Lower lobe of right lung (tissue), 2 donors: ENCODE measurements at regions not wholly inside any gene's neighbourhood (a gene's known extent, or its start where the extent isn't known, plus 50 kb on each side); places are given as distances from the start of the nearest gene placed in this dataset.

Experiments
- ATAC-seq, 2 donors: fragments of 200-7000 bp; cut with Tn5 transposase; one replicate each; pipeline ENCODE4 v1.9.1; 2020 to 2022; ENCODE audit warnings: mild to moderate bottlenecking in 2 of 2, moderate library complexity in 2 of 2
- DNase-seq: peaks from one replicate; pipeline ENCODE4 v3.0.0-alpha.2; 2020
- H3K27ac ChIP-seq: fragments of 200-600 bp; one replicate; pipeline ENCODE4 v1.8.0; 2022
- H3K27me3 ChIP-seq: fragments of 200-600 bp; one replicate; pipeline ENCODE4 v1.8.0; 2022; ENCODE audit warnings: low read depth
- H3K36me3 ChIP-seq: fragments of 200-600 bp; one replicate; pipeline ENCODE4 v1.8.0; 2022; ENCODE audit warnings: mild to moderate bottlenecking
- H3K4me1 ChIP-seq: fragments of 200-600 bp; one replicate; pipeline ENCODE4 v1.8.0; 2022
- H3K4me3 ChIP-seq: fragments of 200-600 bp; one replicate; pipeline ENCODE4 v1.8.0; 2022; ENCODE audit warnings: mild to moderate bottlenecking
- H3K9me3 ChIP-seq: fragments of 200-600 bp; one replicate; pipeline ENCODE4 v1.8.0; 2022
- CTCF ChIP-seq: fragments of 200-600 bp; IDR thresholded peaks from one replicate; pipeline ENCODE4 v1.8.0; 2022; ENCODE audit warnings: antibody characterized with exemption, mild to moderate bottlenecking
- intact Hi-C: fragments of 100-400 bp; cut with DNase I; formaldehyde crosslinking; loops from one replicate; pipeline ENCODE4 v1.11.0; 2022
- donor health status: DM: no; HTN: yes; CAD: no; lungs with severe emphysema.

- no peaks in the 10 kb centered on the region for H3K4me1 ChIP-seq
- no peak for TF ChIP-seq CTCF
- DNase-seq (no peak), ATAC-seq (no peak)
- no peak overlapping the region for H3K4me3 ChIP-seq
- no peak overlapping the region for H3K27ac ChIP-seq
- H3K9me3 ChIP-seq, result no peaks in the 10 kb centered on the region
- intact Hi-C loops, result no loop called here
- no peaks in the 10 kb centered on the region for H3K36me3 ChIP-seq
- H3K27me3 ChIP-seq, result peaks cover 11% of the 10 kb centered on the region
Measured at GRCh38 chr10:6759961-6760360, 179.9 kb upstream of the PRKCQ start.

DNA sequence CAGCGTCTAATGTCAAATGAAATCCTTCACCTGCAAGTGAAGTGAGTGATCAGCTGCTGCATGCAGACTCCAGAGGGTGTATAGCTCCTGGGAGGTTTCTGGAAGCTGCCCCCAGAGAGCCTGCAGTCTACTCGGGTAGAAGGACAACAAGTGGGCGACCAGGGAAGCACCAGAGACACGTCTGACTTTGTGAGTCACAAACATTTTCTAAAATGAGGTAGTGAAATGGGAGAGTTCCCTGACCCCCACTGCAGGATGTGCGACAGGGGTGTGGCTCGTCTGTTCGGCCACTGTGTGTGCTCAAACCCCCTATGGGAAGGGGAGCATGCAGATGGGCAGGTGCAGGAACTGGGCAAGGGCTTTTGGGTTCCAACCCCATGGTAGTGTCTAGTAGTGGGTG, 177.1 kb upstream of the PRKCQ start:
- H3K36me3 ChIP-seq, result no peaks in the 10 kb centered on the region
- ATAC-seq (no peak), DNase-seq (no peak)
- no peaks in the 10 kb centered on the region for H3K4me1 ChIP-seq
- peaks cover 11% of the 10 kb centered on the region for H3K27me3 ChIP-seq
- intact Hi-C loops, result no loop called here
- no peak for TF ChIP-seq CTCF
- no peak overlapping the region for H3K27ac ChIP-seq
- H3K4me3 ChIP-seq, result no peak overlapping the region
- H3K9me3 ChIP-seq, result no peaks in the 10 kb centered on the region

DNA sequence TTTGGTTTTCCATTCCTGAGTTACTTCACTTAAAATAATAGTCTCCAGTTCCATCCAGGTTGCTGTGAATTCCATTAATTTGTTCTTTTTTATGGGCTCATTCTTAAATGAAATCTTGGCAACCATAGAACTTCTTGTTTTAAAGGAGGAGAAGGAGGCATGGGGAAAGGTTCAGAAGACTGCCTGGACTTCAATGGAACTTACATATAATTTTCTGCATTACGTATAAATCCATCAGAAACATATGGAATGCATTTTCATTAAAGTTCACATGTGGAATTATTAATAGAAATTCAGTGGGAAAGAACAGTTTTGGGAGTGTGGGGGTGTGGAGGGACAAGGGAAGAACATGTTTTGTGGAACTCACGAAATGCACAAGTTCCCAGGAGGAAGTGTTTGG, 176.6 kb upstream of the PRKCQ start:
- Histone ChIP-seq H3K4me3 (no peak overlapping the region), H3K4me1 (no peaks in the 10 kb centered on the region), H3K27ac (no peak overlapping the region), H3K36me3 (no peaks in the 10 kb centered on the region), H3K27me3 (peaks cover 11% of the 10 kb centered on the region), H3K9me3 (no peaks in the 10 kb centered on the region)
- ATAC-seq (no peak), DNase-seq (no peak)
- no peak for TF ChIP-seq CTCF
- intact Hi-C loops, result no loop called here

- Histone ChIP-seq H3K27ac (no peak overlapping the region), H3K4me1 (no peaks in the 10 kb centered on the region), H3K4me3 (no peak overlapping the region), H3K27me3 (peaks cover 11% of the 10 kb centered on the region), H3K9me3 (no peaks in the 10 kb centered on the region), H3K36me3 (no peaks in the 10 kb centered on the region)
- no peak for ATAC-seq
- no peak for TF ChIP-seq CTCF
- intact Hi-C loops, result no loop called here
- no peak for DNase-seq
Measured at GRCh38 chr10:6755781-6756460, 175.8 kb upstream of the PRKCQ start.

GRCh38 chr10:6753644-6754043, 173.6 kb upstream of the PRKCQ start:
- DNase-seq (no peak), ATAC-seq (no peak)
- H3K36me3 ChIP-seq, result no peaks in the 10 kb centered on the region
- no peaks in the 10 kb centered on the region for H3K9me3 ChIP-seq
- intact Hi-C loops, result no loop called here
- no peak for TF ChIP-seq CTCF
- H3K27me3 ChIP-seq, result peaks cover 11% of the 10 kb centered on the region
- H3K4me3 ChIP-seq, result no peak overlapping the region
- no peaks in the 10 kb centered on the region for H3K4me1 ChIP-seq
- no peak overlapping the region for H3K27ac ChIP-seq
